ENCODE measurements at regions not wholly inside any gene's neighbourhood (a gene's known extent, or its start where the extent isn't known, plus 50 kb on each side); places are given as distances from the start of the nearest gene placed in this dataset.

- intact Hi-C loops (cut with DNase I), result no loop called here
- Histone ChIP-seq H3K27me3 (no peaks in the 10 kb centered on the region), H3K9me3 (replicated peaks in 1 of 3) (no peaks in the 10 kb centered on the region), H3K27ac (no peak overlapping the region), H3K36me3 (replicated peaks in 1 of 2) (no peaks in the 10 kb centered on the region), H3K4me1 (replicated peaks in 1 of 2) (peaks cover 0 to 11% of the 10 kb centered on the region in 2 donors), H3K4me3 (no peak overlapping the region)
- WGBS, 4 donors, result 92 to 97% (median 94%) methylated on average over 1 of the region's 1 CpG
- DNase-seq, result no peak
- no peak for TF ChIP-seq CTCF (IDR thresholded peaks at IDR 0.05)
- no peak for TF ChIP-seq POLR2A (IDR thresholded peaks at IDR 0.05)
These were observed 198.1 kb upstream of the NFE2L3 start for GRCh38 chr7:25953859-25954258.

GRCh38 chr7:25954395-25954794, 197.6 kb upstream of the NFE2L3 start:
- WGBS, 4 donors, result 97 to 99% (median 98%) methylated on average over 3 of the region's 3 CpGs

GRCh38 chr7:25959168-25959734, 192.7 kb upstream of the NFE2L3 start:
- H3K36me3 ChIP-seq (replicated peaks in 1 of 2), result no peaks in the 10 kb centered on the region
- no peaks in the 10 kb centered on the region for H3K4me1 ChIP-seq (replicated peaks in 1 of 2)
- no peak for DNase-seq
- no peak overlapping the region for H3K4me3 ChIP-seq
- H3K27ac ChIP-seq, result no peak overlapping the region
- WGBS, 4 donors, result 47 to 61% (median 56%) methylated on average over 5 of the region's 5 CpGs
- H3K27me3 ChIP-seq, result no peaks in the 10 kb centered on the region
- intact Hi-C loops (cut with DNase I), result no loop called here
- H3K9me3 ChIP-seq (replicated peaks in 1 of 3), result no peaks in the 10 kb centered on the region
- TF ChIP-seq POLR2A (IDR thresholded peaks at IDR 0.05), result no peak
- no peak for TF ChIP-seq CTCF (IDR thresholded peaks at IDR 0.05)

More at GRCh38 chr7:25954395-25954794, 197.6 kb upstream of the NFE2L3 start:
- no peaks in the 10 kb centered on the region for H3K36me3 ChIP-seq (replicated peaks in 1 of 2)
- no peaks in the 10 kb centered on the region for H3K9me3 ChIP-seq (replicated peaks in 1 of 3)
- H3K4me1 ChIP-seq (replicated peaks in 1 of 2), result peaks cover 0 to 10% of the 10 kb centered on the region in 2 donors
- no peaks in the 10 kb centered on the region for H3K27me3 ChIP-seq
- DNase-seq, result no peak
- TF ChIP-seq POLR2A (IDR thresholded peaks at IDR 0.05) (no peak), CTCF (IDR thresholded peaks at IDR 0.05) (no peak)
- intact Hi-C loops (cut with DNase I), result no loop called here
- H3K4me3 ChIP-seq, result no peak overlapping the region
- no peak overlapping the region for H3K27ac ChIP-seq

- no peaks in the 10 kb centered on the region for H3K36me3 ChIP-seq (replicated peaks in 1 of 2)
- 53 to 65% (median 56%) methylated on average over 3 of the region's 3 CpGs for WGBS, 4 donors
- peaks cover 4% of the 10 kb centered on the region for H3K27me3 ChIP-seq
- no peak overlapping the region for H3K4me3 ChIP-seq
- H3K27ac ChIP-seq, result no peak overlapping the region
- no peak for TF ChIP-seq POLR2A (IDR thresholded peaks at IDR 0.05)
- no peak for TF ChIP-seq CTCF (IDR thresholded peaks at IDR 0.05)
- intact Hi-C loops (cut with DNase I), result no loop called here
- no peaks in the 10 kb centered on the region for H3K4me1 ChIP-seq (replicated peaks in 1 of 2)
- no peak for DNase-seq
- no peaks in the 10 kb centered on the region for H3K9me3 ChIP-seq (replicated peaks in 1 of 3)
These were observed 188.3 kb upstream of the NFE2L3 start for GRCh38 chr7:25963733-25964132.

Data from adrenal gland (tissue), 9 donors.